Spleen (tissue), 11 donors: ENCODE measurements at regions not wholly inside any gene's neighbourhood (a gene's known extent, or its start where the extent isn't known, plus 50 kb on each side); places are given as distances from the start of the nearest gene placed in this dataset.

ENCODE experiments used
- DNase-seq: peaks from one replicate; pipeline ENCODE4 v3.0.0-alpha.2; 2020
- H3K27ac ChIP-seq, 8 donors: fragments of 200-600 bp; sonication (generic) in 7 of 8; 1 replicate in 4 of 8; 2 replicates in 4 of 8; pipeline versions ENCODE4 v1.5.0 to v1.8.0; 2016 to 2021; ENCODE audit warnings: inconsistent platforms in 4 of 8, mild to moderate bottlenecking in 4 of 8, moderate library complexity in 1 of 8
- H3K27me3 ChIP-seq, 7 donors: fragments of 200-600 bp; sonication (generic) in 6 of 7; replicated peaks in 1 of 7; 1 replicate in 4 of 7; 2 replicates in 3 of 7; pipeline versions ENCODE4 v1.5.0 to v1.8.0; 2016 to 2021; ENCODE audit warnings: inconsistent platforms in 3 of 7, mild to moderate bottlenecking in 1 of 7
- H3K36me3 ChIP-seq, 6 donors: fragments of 200-600 bp; sonication (generic) in 5 of 6; 1 replicate in 4 of 6; 2 replicates in 2 of 6; pipeline versions ENCODE4 v1.5.0 to v1.8.0; 2016 to 2021; ENCODE audit warnings: inconsistent platforms in 2 of 6
- H3K4me1 ChIP-seq, 6 donors: fragments of 200-600 bp; sonication (generic) in 5 of 6; 1 replicate in 3 of 6; 2 replicates in 3 of 6; pipeline versions ENCODE4 v1.5.0 to v1.8.0; 2016 to 2021; ENCODE audit warnings: inconsistent platforms in 3 of 6
- H3K4me3 ChIP-seq, 8 donors: fragments of 200-600 bp; sonication (generic) in 7 of 8; 1 replicate in 4 of 8; 2 replicates in 4 of 8; pipeline versions ENCODE4 v1.5.0 to v1.8.0; 2016 to 2021; ENCODE audit warnings: inconsistent platforms in 4 of 8, mild to moderate bottlenecking in 4 of 8, moderate library complexity in 2 of 8
- H3K9me3 ChIP-seq, 8 donors: fragments of 200-600 bp; sonication (generic) in 7 of 8; 1 replicate in 4 of 8; 2 replicates in 4 of 8; pipeline versions ENCODE4 v1.5.0 to v1.8.0; 2016 to 2021; ENCODE audit warnings: inconsistent platforms in 4 of 8
- POLR2A ChIP-seq, 3 donors: fragments of 450-650 bp; IDR thresholded peaks; one replicate each; pipeline ENCODE4 v1.5.1; 2017; ENCODE audit warnings: antibody characterized with exemption in 3 of 3, mild to moderate bottlenecking in 1 of 3
- POLR2AphosphoS5 ChIP-seq, 3 donors: sonication (generic); formaldehyde crosslinking; IDR thresholded peaks; one replicate each; pipeline ENCODE4 v1.5.1; 2017; ENCODE audit warnings: antibody characterized with exemption in 3 of 3
- WGBS, 5 donors: extraction: QIAGEN DNeasy Blood & Tissue Kit in 3 of 5; methylation state at CpG; one replicate each; pipeline versions ENCODE4 v1.1.5 to v1.1.7; 2013 to 2018; 5-methylcytosine and 5-hydroxymethylcytosine counted together
- intact Hi-C: fragments of 100-400 bp; cut with DNase I; formaldehyde crosslinking; loops from one replicate; pipeline ENCODE4 v1.15.0; 2023; ENCODE audit warnings: low total_unique reads
- TF ChIP-seq, protein P1 (sequence below), 11 experiments: fragments of 200-600 bp in 7 of 11; fragments of 450-650 bp in 4 of 11; sonication (generic) in 4 of 11; IDR thresholded peaks in 8 of 11; conservative IDR thresholded peaks in 3 of 11; 1 replicate in 7 of 11; 2 replicates in 4 of 11; pipeline versions ENCODE4 v1.4.0 to v1.8.0; 2016 to 2021; ENCODE audit warnings: antibody characterized with exemption in 11 of 11, inconsistent platforms in 4 of 11, mild to moderate bottlenecking in 1 of 11
- donor health status: healthy with polysubstance abuse.
- donor health status: DM: no; HTN: no; CAD: no; lungs with moderate emphysema.
- donor health status: DM: no; HTN: no; CAD: no.
- donor health status: Bipolar disorder and iron deficiency.
- donor health status: healthy.
- donor health status: DM: no; HTN: no; CAD: no.
- donor health status: DM: yes; HTN: yes; CAD: no.

DNA sequence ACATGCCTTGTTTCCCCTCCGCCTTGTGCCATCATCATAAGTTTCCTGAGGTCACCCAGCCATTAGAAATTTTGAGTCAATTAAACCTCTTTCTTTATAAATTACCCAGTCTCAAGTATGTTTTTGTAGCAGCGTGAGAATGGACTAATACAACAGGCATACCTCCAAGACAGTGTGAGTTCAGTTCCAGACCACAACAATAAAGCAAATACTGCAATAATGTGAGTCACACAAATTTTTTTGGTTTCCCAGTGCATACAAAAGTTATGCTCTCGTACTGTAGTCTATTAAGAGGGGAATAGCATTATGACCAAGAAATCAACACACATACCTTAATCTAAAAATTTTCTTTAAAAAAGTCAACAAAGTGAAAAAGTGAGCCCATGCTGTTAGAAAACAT, 217.2 kb downstream of the NR4A2 start:
- Histone ChIP-seq H3K27ac (no peak overlapping the region), H3K4me3 (no peak overlapping the region), H3K27me3 (no peaks in the 10 kb centered on the region), H3K9me3 (peaks cover 0 to 11% (median under 1%) of the 10 kb centered on the region in 8 donors), H3K4me1 (no peaks in the 10 kb centered on the region), H3K36me3 (no peaks in the 10 kb centered on the region)
- TF ChIP-seq POLR2A (IDR thresholded peaks at IDR 0.05) (no peak), POLR2AphosphoS5 (IDR thresholded peaks at IDR 0.05) (no peak)
- TF ChIP-seq, protein P1, sequence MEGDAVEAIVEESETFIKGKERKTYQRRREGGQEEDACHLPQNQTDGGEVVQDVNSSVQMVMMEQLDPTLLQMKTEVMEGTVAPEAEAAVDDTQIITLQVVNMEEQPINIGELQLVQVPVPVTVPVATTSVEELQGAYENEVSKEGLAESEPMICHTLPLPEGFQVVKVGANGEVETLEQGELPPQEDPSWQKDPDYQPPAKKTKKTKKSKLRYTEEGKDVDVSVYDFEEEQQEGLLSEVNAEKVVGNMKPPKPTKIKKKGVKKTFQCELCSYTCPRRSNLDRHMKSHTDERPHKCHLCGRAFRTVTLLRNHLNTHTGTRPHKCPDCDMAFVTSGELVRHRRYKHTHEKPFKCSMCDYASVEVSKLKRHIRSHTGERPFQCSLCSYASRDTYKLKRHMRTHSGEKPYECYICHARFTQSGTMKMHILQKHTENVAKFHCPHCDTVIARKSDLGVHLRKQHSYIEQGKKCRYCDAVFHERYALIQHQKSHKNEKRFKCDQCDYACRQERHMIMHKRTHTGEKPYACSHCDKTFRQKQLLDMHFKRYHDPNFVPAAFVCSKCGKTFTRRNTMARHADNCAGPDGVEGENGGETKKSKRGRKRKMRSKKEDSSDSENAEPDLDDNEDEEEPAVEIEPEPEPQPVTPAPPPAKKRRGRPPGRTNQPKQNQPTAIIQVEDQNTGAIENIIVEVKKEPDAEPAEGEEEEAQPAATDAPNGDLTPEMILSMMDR (IDR thresholded peaks at IDR 0.05 in 8 of 11, conservative IDR thresholded peaks at IDR 0.05 in 3 of 11): no peak
- no peak for DNase-seq
- intact Hi-C loops: no loop called here
- WGBS, 5 donors: 76 to 86% (median 79%) methylated on average over 3 of the region's 3 CpGs

DNA sequence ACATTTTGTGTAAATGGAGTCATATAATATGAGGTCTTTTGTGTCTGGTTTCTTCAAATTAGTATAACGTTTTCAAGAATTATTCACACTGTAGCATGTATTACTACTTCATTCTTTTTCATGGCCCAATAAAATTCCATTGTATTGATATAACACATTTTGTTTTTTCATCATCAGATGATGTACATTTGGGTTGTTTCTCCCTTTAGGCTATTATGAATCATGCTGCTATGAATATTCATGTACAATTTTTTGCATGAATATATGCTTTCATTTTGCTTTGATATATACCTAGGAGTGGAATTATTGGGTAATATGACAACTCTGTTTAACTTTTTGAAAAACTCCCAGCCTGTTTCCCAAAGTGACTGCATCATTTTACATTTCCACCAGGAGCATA, 220.2 kb downstream of the NR4A2 start:
- Histone ChIP-seq H3K27ac (no peak overlapping the region), H3K9me3 (no peaks in the 10 kb centered on the region), H3K27me3 (no peaks in the 10 kb centered on the region), H3K4me1 (no peaks in the 10 kb centered on the region), H3K36me3 (no peaks in the 10 kb centered on the region), H3K4me3 (no peak overlapping the region)
- TF ChIP-seq, protein P1 (IDR thresholded peaks at IDR 0.05 in 8 of 11, conservative IDR thresholded peaks at IDR 0.05 in 3 of 11): no peak
- TF ChIP-seq POLR2A (IDR thresholded peaks at IDR 0.05) (no peak), POLR2AphosphoS5 (IDR thresholded peaks at IDR 0.05) (no peak)
- DNase-seq: no peak
- intact Hi-C loops: no loop called here
- WGBS, 5 donors: 69 to 85% (median 76%) methylated on average over 1 of the region's 1 CpG

DNA sequence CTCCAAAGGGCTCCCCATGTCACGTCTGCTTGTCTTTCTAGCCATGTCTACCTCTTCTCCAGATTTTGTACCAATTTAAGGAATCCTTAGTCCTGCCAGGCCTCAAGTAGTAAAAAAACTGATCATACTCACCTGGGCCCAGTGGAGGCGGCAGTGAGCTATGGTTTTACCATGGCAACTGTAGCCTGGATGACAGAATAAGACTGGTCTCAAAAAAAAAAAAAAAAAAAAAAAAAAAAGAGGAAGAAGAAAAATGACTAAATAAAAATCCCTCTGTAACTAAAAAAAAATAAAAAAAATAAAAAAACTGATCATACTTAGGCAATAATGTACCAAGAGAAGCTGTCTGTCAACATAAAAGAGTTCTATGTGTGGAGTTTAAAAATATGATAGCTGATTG, 221.6 kb downstream of the NR4A2 start:
- no peak for DNase-seq
- intact Hi-C loops: no loop called here
- Histone ChIP-seq H3K4me1 (no peaks in the 10 kb centered on the region), H3K4me3 (no peak overlapping the region), H3K27ac (no peak overlapping the region), H3K36me3 (no peaks in the 10 kb centered on the region), H3K27me3 (no peaks in the 10 kb centered on the region), H3K9me3 (no peaks in the 10 kb centered on the region)
- TF ChIP-seq, protein P1 (IDR thresholded peaks at IDR 0.05 in 8 of 11, conservative IDR thresholded peaks at IDR 0.05 in 3 of 11): peak in 1 of 11 experiments; percentile 14
- TF ChIP-seq POLR2AphosphoS5 (IDR thresholded peaks at IDR 0.05): no peak
- WGBS, 5 donors: 33 to 43% (median 40%) methylated on average over 2 of the region's 2 CpGs

DNA sequence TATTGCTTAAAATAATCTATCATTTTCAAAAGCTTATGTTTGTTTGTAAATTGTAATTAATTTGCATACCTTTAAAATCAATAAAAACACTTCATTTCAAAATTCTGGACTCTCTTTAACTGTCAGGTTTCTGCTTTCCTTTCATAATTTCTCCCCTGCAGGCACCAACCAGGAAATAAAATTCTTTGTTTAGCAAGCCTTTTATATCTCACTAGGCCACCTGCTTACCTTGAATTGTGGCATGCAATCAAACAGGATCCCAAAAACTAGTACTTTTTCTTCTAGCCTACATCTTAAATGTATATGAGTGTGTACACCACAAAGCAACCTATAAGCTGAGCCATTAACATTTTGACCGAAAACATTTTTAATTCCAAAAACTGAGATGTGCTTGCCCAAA, 233.1 kb downstream of the NR4A2 start:
- H3K4me3 ChIP-seq: no peak overlapping the region
- H3K36me3 ChIP-seq: no peaks in the 10 kb centered on the region
- H3K27ac ChIP-seq: no peak overlapping the region
- H3K27me3 ChIP-seq: no peaks in the 10 kb centered on the region
- no peak for DNase-seq
- TF ChIP-seq POLR2A (IDR thresholded peaks at IDR 0.05) (no peak), POLR2AphosphoS5 (IDR thresholded peaks at IDR 0.05) (no peak)
- TF ChIP-seq, protein P1 (IDR thresholded peaks at IDR 0.05 in 8 of 11, conservative IDR thresholded peaks at IDR 0.05 in 3 of 11): no peak
- 92 to 98% (median 98%) methylated on average over 1 of the region's 1 CpG for WGBS, 5 donors
- intact Hi-C loops: no loop called here
- peaks cover 0 to 11% (median 0%) of the 10 kb centered on the region in 8 donors for H3K9me3 ChIP-seq
- no peaks in the 10 kb centered on the region for H3K4me1 ChIP-seq
